NCI-H2196 treated with DMSO at 0.1 percent for 48 hours (cell line): ENCODE measurements at regions not wholly inside any gene's neighbourhood (a gene's known extent, or its start where the extent isn't known, plus 50 kb on each side); places are given as distances from the start of the nearest gene placed in this dataset.
"Not testable (repeated sequence)": the region's sequence is repeated elsewhere in the genome, so short reads cannot be mapped to it uniquely, and the experiment has no call there.

Source experiments
- DNase-seq: peaks from one replicate; lab custom pipeline; 2025; ENCODE audit not compliant: unreplicated experiment; lab: John Stamatoyannopoulos, UW

GRCh38 chr2:71926876-71927756 is 220.5 kb downstream of the CYP26B1 start:
- DNase-seq = no peak

GRCh38 chr2:71926089-71926447 is 221.6 kb downstream of the CYP26B1 start:
- no peak for DNase-seq

- no peak for DNase-seq
These were observed 222.2 kb downstream of the CYP26B1 start for GRCh38 chr2:71925268-71926088.

- DNase-seq = peak; percentile 8
These were observed 223.7 kb downstream of the CYP26B1 start for GRCh38 chr2:71923887-71924533.

GRCh38 chr2:71923143-71923525 is 224.5 kb downstream of the CYP26B1 start:
- DNase-seq = no peak

GRCh38 chr2:71922499-71923142 is 225.0 kb downstream of the CYP26B1 start:
- no peak for DNase-seq

- DNase-seq = no peak
These were observed 225.6 kb downstream of the CYP26B1 start for GRCh38 chr2:71922091-71922490.

GRCh38 chr2:71920819-71921218 is 226.8 kb downstream of the CYP26B1 start:
- DNase-seq = not testable (repeated sequence)

GRCh38 chr2:71919708-71920107 is 228.0 kb downstream of the CYP26B1 start:
- DNase-seq = no peak

GRCh38 chr2:71910277-71910676 is 237.4 kb downstream of the CYP26B1 start:
- DNase-seq = no peak

- no peak for DNase-seq
These were observed 238.9 kb downstream of the CYP26B1 start for GRCh38 chr2:71908798-71909197.

GRCh38 chr2:71907503-71907902 is 240.2 kb downstream of the CYP26B1 start:
- no peak for DNase-seq

GRCh38 chr2:71906357-71906973 is 241.2 kb downstream of the CYP26B1 start:
- DNase-seq = no peak

- no peak for DNase-seq
These were observed 242.5 kb downstream of the CYP26B1 start for GRCh38 chr2:71905205-71905604.

GRCh38 chr2:71903841-71904240 is 243.8 kb downstream of the CYP26B1 start:
- no peak for DNase-seq

GRCh38 chr2:71901466-71901865 is 246.2 kb downstream of the CYP26B1 start:
- DNase-seq = no peak

GRCh38 chr2:71898851-71899681 is 248.6 kb downstream of the CYP26B1 start:
- DNase-seq = no peak

GRCh38 chr2:71898375-71898774 is 249.3 kb downstream of the CYP26B1 start:
- DNase-seq = no peak

- no peak for DNase-seq
These were observed 249.8 kb downstream of the CYP26B1 start for GRCh38 chr2:71897836-71898235.

GRCh38 chr2:71897137-71897480 is 250.6 kb downstream of the CYP26B1 start:
- DNase-seq = no peak
